H1 (cell line): ENCODE measurements at regions not wholly inside any gene's neighbourhood (a gene's known extent, or its start where the extent isn't known, plus 50 kb on each side); places are given as distances from the start of the nearest gene placed in this dataset.

Source experiments
- KDM1A ChIP-seq: fragments of 200-600, 300-600 bp; sonication (generic); IDR thresholded peaks from 2 replicates; pipeline ENCODE4 v1.7.1; 2016; ENCODE audit warnings: mild to moderate bottlenecking, low read length, borderline replicate concordance
- PHF8 ChIP-seq: fragments of 200-600 bp; sonication (generic); conservative IDR thresholded peaks from 2 replicates; pipeline ENCODE4 v1.7.1; 2012; ENCODE audit warnings: low read depth, mild to moderate bottlenecking, inconsistent platforms, low read length, moderate library complexity

DNA sequence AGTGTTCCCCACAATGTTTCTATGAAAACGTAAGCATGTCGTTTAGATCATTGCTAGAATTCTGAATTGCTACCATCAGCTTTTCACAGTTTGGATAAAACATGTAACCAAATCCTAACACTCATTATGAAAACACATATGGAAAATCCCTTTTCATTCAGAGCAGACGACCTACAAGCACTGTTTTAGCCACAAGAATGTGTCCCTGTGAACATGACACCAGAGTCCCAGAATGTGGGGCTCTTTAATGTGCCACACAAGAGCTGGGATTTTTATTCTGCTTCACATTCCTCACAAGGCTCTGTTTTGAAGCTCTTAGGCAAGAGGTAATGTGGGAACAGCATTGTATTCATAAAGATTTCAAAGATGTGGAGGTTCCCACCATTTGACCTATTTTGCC, 141.1 kb upstream of the CITED2 start (continued):
- TF ChIP-seq KDM1A (no peak), PHF8 (no peak)
